ENCODE measurements at regions not wholly inside any gene's neighbourhood (a gene's known extent, or its start where the extent isn't known, plus 50 kb on each side); places are given as distances from the start of the nearest gene placed in this dataset.

- no peak overlapping the region for H3K9ac ChIP-seq (ENCODE audit: low read depth in 1 of 3, low read length in 3 of 3)
- no peak overlapping the region for H3K27ac ChIP-seq (ENCODE audit: low read depth, low read length)
- H3K36me3 ChIP-seq (ENCODE audit: control insufficient read depth in 3 of 3, insufficient read depth in 3 of 3, low read length in 3 of 3), result no peaks in the 10 kb centered on the region
- H3K27me3 ChIP-seq (ENCODE audit: control insufficient read depth in 3 of 3, insufficient read depth in 3 of 3, low read length in 3 of 3), result no peaks in the 10 kb centered on the region
- H3K4me1 ChIP-seq (ENCODE audit: control insufficient read depth in 3 of 3, insufficient read depth in 3 of 3, low read length in 3 of 3), result no peaks in the 10 kb centered on the region
- H3K4me3 ChIP-seq (ENCODE audit: low read length in 3 of 3), result no peak overlapping the region
- H3K9me3 ChIP-seq (ENCODE audit: control insufficient read depth in 3 of 3, low read length in 3 of 3), result no peaks in the 10 kb centered on the region
Measured at GRCh38 chr5:105263515-105263914, 1700.9 kb upstream of the NUDT12 start.

DNA sequence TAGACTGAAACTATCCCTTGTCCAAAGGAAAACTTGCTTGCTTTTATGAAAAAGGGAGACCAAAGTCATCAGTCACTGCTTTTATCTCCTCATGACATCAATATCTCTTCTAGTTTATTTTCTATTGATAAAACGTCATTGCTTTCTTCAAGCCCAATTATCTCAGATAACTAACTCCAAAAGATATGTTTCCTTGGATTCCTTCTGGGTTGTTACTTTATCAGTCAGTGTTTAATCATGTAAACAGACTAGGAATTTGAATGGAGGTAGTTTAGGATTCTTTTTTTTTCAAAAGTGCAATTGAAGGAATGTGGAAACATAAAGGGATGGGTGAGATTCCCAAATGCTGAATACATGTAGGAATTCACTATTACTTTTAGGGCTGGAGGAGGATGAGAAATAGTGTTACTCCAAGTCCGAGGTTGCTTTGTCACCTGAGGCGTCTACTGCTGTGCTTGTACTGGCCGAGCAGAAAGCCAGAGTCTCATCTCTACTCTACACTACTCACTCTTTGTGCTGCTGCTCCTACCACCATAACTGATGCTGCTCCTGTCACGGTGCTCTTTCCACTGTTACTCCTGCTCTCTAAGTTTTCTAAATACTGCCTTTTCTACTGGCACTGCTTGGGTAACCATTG lies 1697.1 kb upstream of the NUDT12 start:
- no peaks in the 10 kb centered on the region for H3K36me3 ChIP-seq (ENCODE audit: control insufficient read depth in 3 of 3, insufficient read depth in 3 of 3, low read length in 3 of 3)
- no peak overlapping the region for H3K9ac ChIP-seq (ENCODE audit: low read depth in 1 of 3, low read length in 3 of 3)
- no peak overlapping the region for H3K4me3 ChIP-seq (ENCODE audit: low read length in 3 of 3)
- no peaks in the 10 kb centered on the region for H3K9me3 ChIP-seq (ENCODE audit: control insufficient read depth in 3 of 3, low read length in 3 of 3)
- no peaks in the 10 kb centered on the region for H3K27me3 ChIP-seq (ENCODE audit: control insufficient read depth in 3 of 3, insufficient read depth in 3 of 3, low read length in 3 of 3)
- no peaks in the 10 kb centered on the region for H3K4me1 ChIP-seq (ENCODE audit: control insufficient read depth in 3 of 3, insufficient read depth in 3 of 3, low read length in 3 of 3)
- H3K27ac ChIP-seq (ENCODE audit: low read depth, low read length), result no peak overlapping the region

DNA sequence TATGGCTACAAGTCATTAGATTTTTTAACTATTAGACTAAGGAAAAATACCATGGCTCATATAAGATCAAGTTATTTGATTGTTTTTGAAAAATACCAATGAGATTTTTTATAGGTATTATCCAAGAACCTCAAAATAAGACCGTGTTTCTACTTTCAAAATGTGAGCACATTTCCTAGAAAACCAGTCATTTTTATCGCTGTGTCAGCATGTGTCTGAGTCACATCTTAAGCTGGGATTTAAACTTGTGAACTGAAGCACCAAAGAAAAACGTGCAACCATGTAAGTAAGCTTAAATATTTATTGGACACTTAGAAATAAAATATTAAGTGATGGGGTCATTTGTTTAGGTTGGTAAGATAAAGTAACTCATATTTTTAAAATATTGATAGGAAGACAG lies 1676.0 kb upstream of the NUDT12 start:
- Histone ChIP-seq H3K27me3 (ENCODE audit: control insufficient read depth in 3 of 3, insufficient read depth in 3 of 3, low read length in 3 of 3) (no peaks in the 10 kb centered on the region), H3K9ac (ENCODE audit: low read depth in 1 of 3, low read length in 3 of 3) (no peak overlapping the region), H3K36me3 (ENCODE audit: control insufficient read depth in 3 of 3, insufficient read depth in 3 of 3, low read length in 3 of 3) (no peaks in the 10 kb centered on the region), H3K4me1 (ENCODE audit: control insufficient read depth in 3 of 3, insufficient read depth in 3 of 3, low read length in 3 of 3) (no peaks in the 10 kb centered on the region), H3K4me3 (ENCODE audit: low read length in 3 of 3) (no peak overlapping the region), H3K27ac (ENCODE audit: low read depth, low read length) (no peak overlapping the region), H3K9me3 (ENCODE audit: control insufficient read depth in 3 of 3, low read length in 3 of 3) (no peaks in the 10 kb centered on the region)

DNA sequence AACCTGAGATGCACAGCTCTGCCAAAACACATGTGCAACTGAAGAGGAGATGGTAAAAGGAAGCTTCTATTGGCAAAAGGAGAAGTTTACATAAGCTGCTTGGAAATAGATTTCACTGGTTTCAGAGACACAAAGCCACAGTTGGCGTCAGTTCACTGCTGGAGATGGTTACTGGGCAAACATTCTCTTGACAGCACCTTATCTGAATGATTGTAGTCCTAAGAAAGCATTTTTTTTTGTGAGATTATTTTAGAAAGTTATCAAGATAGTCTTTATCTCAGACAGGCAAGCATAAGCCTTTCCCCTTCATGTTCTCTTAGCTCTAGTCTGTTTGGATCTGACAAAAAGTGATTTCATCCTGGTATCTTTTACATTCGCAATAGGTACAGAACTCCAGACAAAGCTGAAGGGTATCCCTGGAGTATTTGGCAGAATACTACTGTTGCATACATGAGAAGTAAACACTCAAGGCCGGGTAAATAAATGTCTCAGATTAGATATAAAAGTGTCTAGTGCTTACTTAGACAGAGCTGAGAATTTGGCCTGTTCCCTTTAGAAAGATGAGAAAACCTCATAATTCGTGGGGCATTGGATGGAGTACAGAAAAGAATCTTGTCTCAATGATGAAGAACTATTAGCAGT lies 1668.0 kb upstream of the NUDT12 start:
- H3K9ac ChIP-seq (ENCODE audit: low read depth in 1 of 3, low read length in 3 of 3), result no peak overlapping the region
- H3K27me3 ChIP-seq (ENCODE audit: control insufficient read depth in 3 of 3, insufficient read depth in 3 of 3, low read length in 3 of 3), result no peaks in the 10 kb centered on the region
- H3K9me3 ChIP-seq (ENCODE audit: control insufficient read depth in 3 of 3, low read length in 3 of 3), result no peaks in the 10 kb centered on the region
- no peak overlapping the region for H3K4me3 ChIP-seq (ENCODE audit: low read length in 3 of 3)
- H3K27ac ChIP-seq (ENCODE audit: low read depth, low read length), result no peak overlapping the region
- no peaks in the 10 kb centered on the region for H3K36me3 ChIP-seq (ENCODE audit: control insufficient read depth in 3 of 3, insufficient read depth in 3 of 3, low read length in 3 of 3)
- no peaks in the 10 kb centered on the region for H3K4me1 ChIP-seq (ENCODE audit: control insufficient read depth in 3 of 3, insufficient read depth in 3 of 3, low read length in 3 of 3)

GRCh38 chr5:105218018-105218417 lies 1655.4 kb upstream of the NUDT12 start:
- no peak overlapping the region for H3K27ac ChIP-seq (ENCODE audit: low read depth, low read length)
- no peaks in the 10 kb centered on the region for H3K9me3 ChIP-seq (ENCODE audit: control insufficient read depth in 3 of 3, low read length in 3 of 3)
- H3K9ac ChIP-seq (ENCODE audit: low read depth in 1 of 3, low read length in 3 of 3), result no peak overlapping the region
- no peaks in the 10 kb centered on the region for H3K36me3 ChIP-seq (ENCODE audit: control insufficient read depth in 3 of 3, insufficient read depth in 3 of 3, low read length in 3 of 3)
- no peaks in the 10 kb centered on the region for H3K4me1 ChIP-seq (ENCODE audit: control insufficient read depth in 3 of 3, insufficient read depth in 3 of 3, low read length in 3 of 3)
- H3K4me3 ChIP-seq (ENCODE audit: low read length in 3 of 3), result no peak overlapping the region
- no peaks in the 10 kb centered on the region for H3K27me3 ChIP-seq (ENCODE audit: control insufficient read depth in 3 of 3, insufficient read depth in 3 of 3, low read length in 3 of 3)

DNA sequence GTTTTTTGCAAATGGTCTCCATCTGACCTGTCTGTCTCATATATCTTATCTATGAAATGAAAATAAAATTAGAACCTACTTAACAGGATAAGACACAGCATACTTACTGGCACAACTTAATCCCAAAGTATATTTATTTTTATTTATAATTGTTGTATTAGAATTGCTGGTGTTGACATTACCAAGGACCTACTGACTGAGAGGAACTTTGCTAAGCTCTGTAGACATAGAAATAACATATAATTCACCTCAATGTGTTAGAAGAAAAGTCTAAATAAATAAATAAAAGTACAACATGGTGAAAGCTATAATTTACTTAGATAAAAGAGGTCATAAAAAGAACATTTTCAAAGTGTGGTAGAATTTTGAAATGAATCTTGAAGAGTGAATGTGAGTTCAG lies 1650.5 kb upstream of the NUDT12 start:
- Histone ChIP-seq H3K9me3 (ENCODE audit: control insufficient read depth in 3 of 3, low read length in 3 of 3) (no peaks in the 10 kb centered on the region), H3K27ac (ENCODE audit: low read depth, low read length) (no peak overlapping the region), H3K9ac (ENCODE audit: low read depth in 1 of 3, low read length in 3 of 3) (no peak overlapping the region), H3K4me1 (ENCODE audit: control insufficient read depth in 3 of 3, insufficient read depth in 3 of 3, low read length in 3 of 3) (no peaks in the 10 kb centered on the region), H3K4me3 (ENCODE audit: low read length in 3 of 3) (no peak overlapping the region), H3K36me3 (ENCODE audit: control insufficient read depth in 3 of 3, insufficient read depth in 3 of 3, low read length in 3 of 3) (no peaks in the 10 kb centered on the region), H3K27me3 (ENCODE audit: control insufficient read depth in 3 of 3, insufficient read depth in 3 of 3, low read length in 3 of 3) (no peaks in the 10 kb centered on the region)

GRCh38 chr5:105207066-105207465 lies 1644.5 kb upstream of the NUDT12 start:
- Histone ChIP-seq H3K27me3 (ENCODE audit: control insufficient read depth in 3 of 3, insufficient read depth in 3 of 3, low read length in 3 of 3) (no peaks in the 10 kb centered on the region), H3K4me3 (ENCODE audit: low read length in 3 of 3) (no peak overlapping the region), H3K27ac (ENCODE audit: low read depth, low read length) (no peak overlapping the region), H3K9me3 (ENCODE audit: control insufficient read depth in 3 of 3, low read length in 3 of 3) (no peaks in the 10 kb centered on the region), H3K36me3 (ENCODE audit: control insufficient read depth in 3 of 3, insufficient read depth in 3 of 3, low read length in 3 of 3) (no peaks in the 10 kb centered on the region), H3K9ac (ENCODE audit: low read depth in 1 of 3, low read length in 3 of 3) (no peak overlapping the region), H3K4me1 (ENCODE audit: control insufficient read depth in 3 of 3, insufficient read depth in 3 of 3, low read length in 3 of 3) (no peaks in the 10 kb centered on the region)

DNA sequence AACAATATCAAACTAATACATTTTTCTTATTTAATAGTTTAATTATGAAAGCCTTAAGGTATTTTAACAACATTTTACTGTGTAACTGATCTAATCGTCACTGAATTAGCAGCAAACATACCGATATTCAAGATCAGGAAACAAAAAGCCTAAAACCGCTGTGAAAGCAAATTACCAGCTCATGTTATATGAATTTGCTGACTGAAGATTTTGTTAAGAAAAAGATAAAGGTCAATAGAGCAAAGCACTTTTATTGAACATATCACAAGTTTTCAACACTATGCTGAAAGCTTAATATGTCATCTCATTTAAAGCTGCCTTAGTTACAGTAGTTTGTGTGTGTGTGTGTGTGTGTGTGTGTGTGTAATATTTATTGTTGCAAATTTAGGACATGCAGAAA lies 1634.9 kb upstream of the NUDT12 start:
- Histone ChIP-seq H3K4me3 (ENCODE audit: low read length in 3 of 3) (no peak overlapping the region), H3K27me3 (ENCODE audit: control insufficient read depth in 3 of 3, insufficient read depth in 3 of 3, low read length in 3 of 3) (no peaks in the 10 kb centered on the region), H3K9ac (ENCODE audit: low read depth in 1 of 3, low read length in 3 of 3) (no peak overlapping the region), H3K27ac (ENCODE audit: low read depth, low read length) (no peak overlapping the region), H3K36me3 (ENCODE audit: control insufficient read depth in 3 of 3, insufficient read depth in 3 of 3, low read length in 3 of 3) (no peaks in the 10 kb centered on the region), H3K4me1 (ENCODE audit: control insufficient read depth in 3 of 3, insufficient read depth in 3 of 3, low read length in 3 of 3) (no peaks in the 10 kb centered on the region), H3K9me3 (ENCODE audit: control insufficient read depth in 3 of 3, low read length in 3 of 3) (no peaks in the 10 kb centered on the region)

DNA sequence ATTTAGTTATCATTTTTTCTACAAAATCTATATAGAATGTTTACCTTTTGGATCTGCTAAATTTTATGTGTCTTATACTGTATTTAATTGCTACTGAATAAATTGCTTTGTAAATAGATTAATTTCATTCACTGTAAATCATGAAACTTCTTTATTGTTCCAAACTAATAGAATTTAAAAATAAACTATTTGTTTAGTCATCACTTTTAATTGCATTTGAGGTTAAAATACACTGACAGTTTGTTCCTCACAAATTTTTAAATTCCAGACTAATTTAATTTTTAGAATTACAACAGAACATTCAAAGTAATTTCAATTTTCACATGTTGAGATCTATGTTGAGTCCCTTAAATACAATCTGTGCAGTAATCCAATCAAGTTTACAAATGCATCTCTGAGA lies 1633.2 kb upstream of the NUDT12 start:
- H3K36me3 ChIP-seq (ENCODE audit: control insufficient read depth in 3 of 3, insufficient read depth in 3 of 3, low read length in 3 of 3), result no peaks in the 10 kb centered on the region
- no peak overlapping the region for H3K27ac ChIP-seq (ENCODE audit: low read depth, low read length)
- H3K27me3 ChIP-seq (ENCODE audit: control insufficient read depth in 3 of 3, insufficient read depth in 3 of 3, low read length in 3 of 3), result no peaks in the 10 kb centered on the region
- no peak overlapping the region for H3K4me3 ChIP-seq (ENCODE audit: low read length in 3 of 3)
- no peaks in the 10 kb centered on the region for H3K4me1 ChIP-seq (ENCODE audit: control insufficient read depth in 3 of 3, insufficient read depth in 3 of 3, low read length in 3 of 3)
- H3K9ac ChIP-seq (ENCODE audit: low read depth in 1 of 3, low read length in 3 of 3), result no peak overlapping the region
- H3K9me3 ChIP-seq (ENCODE audit: control insufficient read depth in 3 of 3, low read length in 3 of 3), result no peaks in the 10 kb centered on the region

DNA sequence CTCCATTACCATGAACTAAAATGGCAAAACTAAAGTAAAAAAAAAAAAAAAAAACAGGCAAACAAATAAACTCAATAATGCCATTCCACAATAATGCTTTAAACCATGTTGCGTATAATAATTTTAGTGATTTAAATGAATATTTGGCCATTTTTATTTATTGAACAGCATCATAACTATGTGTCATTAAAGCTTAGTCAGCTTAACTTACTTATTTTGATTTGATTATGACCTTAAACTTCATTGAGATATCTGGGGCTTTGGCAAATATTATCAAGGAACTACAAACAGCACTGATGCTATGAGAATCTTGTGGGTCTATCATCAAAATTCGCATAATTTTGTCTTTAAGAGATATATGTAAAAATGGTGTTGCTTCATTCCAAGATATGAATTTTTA lies 1610.3 kb upstream of the NUDT12 start:
- no peak overlapping the region for H3K27ac ChIP-seq (ENCODE audit: low read depth, low read length)
- no peaks in the 10 kb centered on the region for H3K4me1 ChIP-seq (ENCODE audit: control insufficient read depth in 3 of 3, insufficient read depth in 3 of 3, low read length in 3 of 3)
- no peaks in the 10 kb centered on the region for H3K9me3 ChIP-seq (ENCODE audit: control insufficient read depth in 3 of 3, low read length in 3 of 3)
- no peak overlapping the region for H3K4me3 ChIP-seq (ENCODE audit: low read length in 3 of 3)
- no peaks in the 10 kb centered on the region for H3K27me3 ChIP-seq (ENCODE audit: control insufficient read depth in 3 of 3, insufficient read depth in 3 of 3, low read length in 3 of 3)
- no peaks in the 10 kb centered on the region for H3K36me3 ChIP-seq (ENCODE audit: control insufficient read depth in 3 of 3, insufficient read depth in 3 of 3, low read length in 3 of 3)
- H3K9ac ChIP-seq (ENCODE audit: low read depth in 1 of 3, low read length in 3 of 3), result no peak overlapping the region
